GM18873 (cell line): ENCODE measurements at regions not wholly inside any gene's neighbourhood (a gene's known extent, or its start where the extent isn't known, plus 50 kb on each side); places are given as distances from the start of the nearest gene placed in this dataset.
"Not testable (repeated sequence)": the region's sequence is repeated elsewhere in the genome, so short reads cannot be mapped to it uniquely, and the experiment has no call there.

Experiments used
- ATAC-seq: cut with Tn5 transposase; IDR thresholded peaks from one replicate; pipeline ENCODE4 v1.9.1; 2021; ENCODE audit warnings: mild to moderate bottlenecking, moderate library complexity, moderate number of reproducible peaks; ENCODE audit not compliant: unreplicated experiment, low FRiP score

- no peak for ATAC-seq
Observed at GRCh38 chr6:155778336-155778735, 322.7 kb upstream of the NOX3 start.

- no peak for ATAC-seq
Observed at GRCh38 chr6:155771822-155772221, 316.2 kb upstream of the NOX3 start.

GRCh38 chr6:155770856-155771255 lies 315.2 kb upstream of the NOX3 start:
- ATAC-seq, result no peak

- no peak for ATAC-seq
Observed at GRCh38 chr6:155770313-155770712, 314.7 kb upstream of the NOX3 start.

- ATAC-seq, result no peak
Observed at GRCh38 chr6:155765275-155766194, 309.9 kb upstream of the NOX3 start.

GRCh38 chr6:155762649-155763048 lies 307.0 kb upstream of the NOX3 start:
- ATAC-seq, result no peak

GRCh38 chr6:155755452-155755851 lies 299.8 kb upstream of the NOX3 start:
- ATAC-seq, result no peak

- ATAC-seq, result not testable (repeated sequence)
Observed at GRCh38 chr6:155748778-155749177, 293.1 kb upstream of the NOX3 start.

GRCh38 chr6:155747491-155747890 lies 291.9 kb upstream of the NOX3 start:
- no peak for ATAC-seq

GRCh38 chr6:155740781-155741399 lies 285.3 kb upstream of the NOX3 start:
- no peak for ATAC-seq

- no peak for ATAC-seq
Observed at GRCh38 chr6:155738602-155739105, 283.0 kb upstream of the NOX3 start.

GRCh38 chr6:155717374-155717773 lies 261.7 kb upstream of the NOX3 start:
- no peak for ATAC-seq

GRCh38 chr6:155710704-155711103 lies 255.1 kb upstream of the NOX3 start:
- ATAC-seq, result no peak

GRCh38 chr6:155709262-155709661 lies 253.6 kb upstream of the NOX3 start:
- ATAC-seq, result no peak

- no peak for ATAC-seq
Observed at GRCh38 chr6:155708100-155708499, 252.5 kb upstream of the NOX3 start.

GRCh38 chr6:155706806-155707205 lies 251.2 kb upstream of the NOX3 start:
- no peak for ATAC-seq

GRCh38 chr6:155706341-155706740 lies 250.7 kb upstream of the NOX3 start:
- ATAC-seq, result no peak

GRCh38 chr6:155701342-155701741 lies 245.7 kb upstream of the NOX3 start:
- no peak for ATAC-seq

- ATAC-seq, result no peak
Observed at GRCh38 chr6:155695495-155695894, 239.9 kb upstream of the NOX3 start.

- no peak for ATAC-seq
Observed at GRCh38 chr6:155694419-155694790, 238.8 kb upstream of the NOX3 start.

GRCh38 chr6:155693573-155694418 lies 238.2 kb upstream of the NOX3 start:
- ATAC-seq, result no peak
